Hippocampal formation (tissue), 2 donors: ENCODE measurements at regions not wholly inside any gene's neighbourhood (a gene's known extent, or its start where the extent isn't known, plus 50 kb on each side); places are given as distances from the start of the nearest gene placed in this dataset.
"Not testable (repeated sequence)": the region's sequence is repeated elsewhere in the genome, so short reads cannot be mapped to it uniquely, and the experiment has no call there.

Experiments used
- DNase-seq, 2 donors: peaks; one replicate each; lab custom pipeline; 2025; lab: John Stamatoyannopoulos, UW

DNA sequence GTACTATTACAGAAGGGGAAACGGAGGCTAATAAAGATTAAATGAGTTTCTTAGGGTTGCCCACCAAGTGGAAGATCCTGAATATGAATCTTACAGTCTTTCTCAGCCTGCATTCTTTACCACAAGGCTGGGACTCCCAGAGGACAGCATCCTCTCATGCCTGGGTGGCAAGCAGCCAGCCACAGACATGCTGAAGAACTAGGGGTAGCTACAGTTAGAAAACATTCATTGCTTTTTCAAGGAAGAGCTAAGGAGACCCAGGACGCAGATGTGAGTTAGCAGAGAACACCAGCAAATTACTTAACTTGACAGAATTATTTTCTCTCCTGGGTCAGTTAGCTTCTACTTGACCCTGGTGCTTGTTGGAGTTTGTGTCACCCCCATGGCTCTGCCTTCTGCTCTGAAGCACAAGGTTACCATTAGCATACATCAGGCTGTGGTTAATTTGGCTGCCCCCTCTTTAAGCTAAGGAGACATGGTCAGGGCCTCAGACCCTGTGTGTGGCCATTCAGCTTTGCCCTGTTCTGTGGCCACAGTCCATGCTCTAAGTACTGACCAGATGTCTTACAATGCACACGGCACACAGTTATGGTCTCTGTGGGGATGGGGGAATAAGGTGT lies 132.3 kb upstream of the TNP1 start:
- DNase-seq: no peak

- DNase-seq: no peak
These were observed 131.7 kb upstream of the TNP1 start for GRCh38 chr2:216991563-216991962.

- DNase-seq: no peak
These were observed 129.7 kb upstream of the TNP1 start for GRCh38 chr2:216989340-216990129.

- no peak for DNase-seq
These were observed 127.5 kb upstream of the TNP1 start for GRCh38 chr2:216987252-216987821.

GRCh38 chr2:216985658-216986141 lies 125.8 kb upstream of the TNP1 start:
- DNase-seq: no peak

- DNase-seq: no peak
These were observed 125.1 kb upstream of the TNP1 start for GRCh38 chr2:216984937-216985336.

GRCh38 chr2:216981951-216982350 lies 122.1 kb upstream of the TNP1 start:
- not testable (repeated sequence) for DNase-seq

GRCh38 chr2:216980510-216980909 lies 120.6 kb upstream of the TNP1 start:
- not testable (repeated sequence) for DNase-seq

GRCh38 chr2:216974321-216975302 lies 114.7 kb upstream of the TNP1 start:
- no peak for DNase-seq

- no peak for DNase-seq
These were observed 111.7 kb upstream of the TNP1 start for GRCh38 chr2:216971593-216971992.

GRCh38 chr2:216970359-216970915 lies 110.6 kb upstream of the TNP1 start:
- DNase-seq: no peak

GRCh38 chr2:216967889-216968288 lies 108.0 kb upstream of the TNP1 start:
- no peak for DNase-seq

- DNase-seq: no peak
These were observed 100.9 kb upstream of the TNP1 start for GRCh38 chr2:216960671-216961268.

GRCh38 chr2:216959433-216959832 lies 99.6 kb upstream of the TNP1 start:
- DNase-seq: no peak

DNA sequence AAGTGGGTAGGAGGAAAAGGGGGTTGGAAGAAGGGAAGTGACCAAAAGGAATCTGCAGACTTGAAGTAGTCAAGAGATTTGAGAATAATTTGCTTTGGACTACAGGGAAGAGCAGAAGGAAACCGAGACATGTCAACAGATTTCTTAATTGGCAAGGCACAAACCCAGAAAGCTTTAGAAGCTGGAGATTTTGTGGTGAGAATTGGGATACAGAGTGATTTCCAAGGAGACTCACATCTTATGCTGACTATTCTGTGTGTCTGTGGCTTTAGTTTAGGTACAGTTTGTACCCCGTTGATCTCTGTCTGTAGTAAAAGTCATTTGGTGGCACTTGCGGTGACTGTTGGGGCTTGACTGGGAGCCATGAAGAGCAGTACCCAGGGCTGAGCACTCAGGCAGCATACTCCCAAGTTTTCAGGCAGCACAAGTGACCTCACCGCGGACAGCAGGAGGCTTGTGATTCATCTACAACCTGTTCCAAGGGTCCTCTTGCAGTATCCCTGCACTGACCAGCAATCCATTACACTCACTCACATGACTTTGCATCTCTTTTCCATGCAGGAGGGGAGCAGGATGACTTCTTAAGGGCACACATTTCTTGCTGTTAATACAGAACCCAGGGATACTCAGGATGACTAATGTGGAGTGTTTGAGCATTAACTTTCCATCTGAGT lies 97.1 kb upstream of the TNP1 start:
- no peak for DNase-seq

- DNase-seq: no peak
These were observed 91.3 kb upstream of the TNP1 start for GRCh38 chr2:216951171-216951570.

- DNase-seq: no peak
These were observed 90.7 kb upstream of the TNP1 start for GRCh38 chr2:216950547-216950946.

DNA sequence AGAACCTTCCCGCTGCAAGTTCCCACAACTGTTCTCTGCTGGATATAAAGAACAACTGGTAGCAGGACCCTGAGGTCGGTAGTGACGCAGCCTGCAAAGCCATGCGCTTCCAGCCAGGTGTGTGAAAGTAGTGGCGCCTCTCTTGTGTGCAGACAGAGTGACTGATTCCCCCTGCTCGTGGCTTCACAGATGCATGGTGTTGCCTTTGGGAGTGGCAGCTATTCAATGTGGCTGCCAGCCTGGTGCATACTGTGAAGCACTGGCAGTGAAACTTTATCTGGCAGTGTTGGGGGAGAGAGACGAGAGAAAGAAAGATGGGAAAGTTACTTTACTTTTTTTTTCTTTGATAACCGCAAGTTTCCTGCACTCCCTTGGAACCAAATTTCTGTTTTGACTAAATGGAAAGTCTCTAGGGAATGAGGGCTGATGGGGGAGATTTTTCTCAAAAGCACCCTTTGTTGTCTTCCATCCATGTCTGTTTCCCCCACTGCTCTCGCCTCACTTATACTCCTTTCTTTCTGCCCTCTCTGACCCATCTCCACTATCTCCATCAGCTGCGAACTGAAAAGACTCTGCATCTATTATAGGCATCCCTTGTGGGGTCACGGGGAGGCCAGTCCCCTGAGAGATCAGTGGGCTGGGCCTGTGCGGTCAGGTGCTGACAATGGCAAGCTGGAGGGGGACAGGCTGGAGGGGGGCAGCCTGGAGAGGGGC lies 90.0 kb upstream of the TNP1 start:
- DNase-seq: no peak

- no peak for DNase-seq
These were observed 87.2 kb upstream of the TNP1 start for GRCh38 chr2:216947055-216947454.

GRCh38 chr2:216944733-216945132 lies 84.9 kb upstream of the TNP1 start:
- no peak for DNase-seq
